ENCODE measurements at regions not wholly inside any gene's neighbourhood (a gene's known extent, or its start where the extent isn't known, plus 50 kb on each side); places are given as distances from the start of the nearest gene placed in this dataset.

- TF ChIP-seq CTCF (IDR thresholded peaks at IDR 0.05), result no peak
- no peak for TF ChIP-seq EZH2 (IDR thresholded peaks at IDR 0.05; ENCODE audit: borderline replicate concordance, insufficient read depth, low read depth, low read length, poor library complexity, severe bottlenecking)
- POLR2A ChIA-PET, result interaction anchor here (0.5 kb wide), 1 partner anchor 25 kb away, joined by 11 read pairs; no protein-coding TSS in a partner anchor
- Histone ChIP-seq H3K36me3 (replicated peaks in 1 of 2; ENCODE audit: control extremely low read depth in 1 of 2, control insufficient read depth in 1 of 2, extremely low read depth in 1 of 2, insufficient read depth in 2 of 2, low read length in 1 of 2) (no peaks in the 10 kb centered on the region), H3K4me2 (replicated peaks; ENCODE audit: low read depth, low read length, poor library complexity, severe bottlenecking) (no peak overlapping the region), H3K9me3 (ENCODE audit: control extremely low read depth in 1 of 3, control insufficient read depth in 2 of 3, insufficient read depth in 1 of 3, low read length in 2 of 3) (peaks cover 0 to 3% (median 1%) of the 10 kb centered on the region in 3 donors), H3K4me3 (ENCODE audit: control extremely low read depth in 1 of 5, extremely low read depth in 1 of 5, insufficient read depth in 1 of 5, low read depth in 2 of 5, low read length in 4 of 5) (no peak overlapping the region), H4K20me1 (ENCODE audit: control insufficient read depth, insufficient read depth, low read length, poor library complexity, severe bottlenecking) (no peaks in the 10 kb centered on the region), H3K4me1 (ENCODE audit: control insufficient read depth in 2 of 2, insufficient read depth in 2 of 2, low read length in 2 of 2) (no peaks in the 10 kb centered on the region), H3K27ac (ENCODE audit: low read length in 2 of 2) (no peak overlapping the region), H3K79me2 (ENCODE audit: control insufficient read depth, insufficient read depth, low read length) (no peaks in the 10 kb centered on the region), H3K27me3 (replicated peaks in 1 of 4; ENCODE audit: control extremely low read depth in 1 of 4, control insufficient read depth in 3 of 4, insufficient read depth in 4 of 4, low read length in 3 of 4) (no peaks in the 10 kb centered on the region), H2AFZ (ENCODE audit: insufficient read depth, low read depth, low read length, poor library complexity, severe bottlenecking) (no peak overlapping the region), H3K9ac (ENCODE audit: low read length) (no peak overlapping the region)
- no peak for DNase-seq
- H3K27me3 Mint-ChIP-seq, result no peaks in the 10 kb centered on the region
- no peak overlapping the region for H3K4me3 Mint-ChIP-seq
- WGBS (ENCODE audit: insufficient coverage), result 97% methylated on average over 4 of the region's 7 CpGs
- CTCF ChIA-PET, result no interaction called here
- ATAC-seq (ENCODE audit: low read depth), result no peak
- intact Hi-C loops (cut with micrococcal nuclease), result no loop called here
- H3K27ac Mint-ChIP-seq, result no peak overlapping the region
- no peaks in the 10 kb centered on the region for H3K4me1 Mint-ChIP-seq
- H3K9me3 Mint-ChIP-seq (ENCODE audit: insufficient read depth), result peaks cover 5% of the 10 kb centered on the region
These were observed 164.2 kb downstream of the FAM76B start for GRCh38 chr11:95625164-95625900.

GRCh38 chr11:95616256-95616804, 173.3 kb downstream of the FAM76B start:
- no peak overlapping the region for H3K27ac ChIP-seq (ENCODE audit: low read length in 2 of 2)
- H3K4me3 ChIP-seq (ENCODE audit: control extremely low read depth in 1 of 5, extremely low read depth in 1 of 5, insufficient read depth in 1 of 5, low read depth in 2 of 5, low read length in 4 of 5), result no peak overlapping the region
- peaks cover 5% of the 10 kb centered on the region for H3K9me3 Mint-ChIP-seq (ENCODE audit: insufficient read depth)
- H3K9ac ChIP-seq (ENCODE audit: low read length), result no peak overlapping the region
- WGBS (ENCODE audit: insufficient coverage), result no CpG with 5 or more reads among the region's 1 CpG
- H3K27me3 ChIP-seq (replicated peaks in 1 of 4; ENCODE audit: control extremely low read depth in 1 of 4, control insufficient read depth in 3 of 4, insufficient read depth in 4 of 4, low read length in 3 of 4), result no peaks in the 10 kb centered on the region
- TF ChIP-seq CTCF (IDR thresholded peaks at IDR 0.05), result no peak
- no peak for TF ChIP-seq EZH2 (IDR thresholded peaks at IDR 0.05; ENCODE audit: borderline replicate concordance, insufficient read depth, low read depth, low read length, poor library complexity, severe bottlenecking)
- no peaks in the 10 kb centered on the region for H3K36me3 ChIP-seq (replicated peaks in 1 of 2; ENCODE audit: control extremely low read depth in 1 of 2, control insufficient read depth in 1 of 2, extremely low read depth in 1 of 2, insufficient read depth in 2 of 2, low read length in 1 of 2)
- H3K4me2 ChIP-seq (replicated peaks; ENCODE audit: low read depth, low read length, poor library complexity, severe bottlenecking), result no peak overlapping the region
- no peaks in the 10 kb centered on the region for H3K4me1 Mint-ChIP-seq
- H3K27ac Mint-ChIP-seq, result no peak overlapping the region
- no peaks in the 10 kb centered on the region for H3K4me1 ChIP-seq (ENCODE audit: control insufficient read depth in 2 of 2, insufficient read depth in 2 of 2, low read length in 2 of 2)
- H4K20me1 ChIP-seq (ENCODE audit: control insufficient read depth, insufficient read depth, low read length, poor library complexity, severe bottlenecking), result no peaks in the 10 kb centered on the region
- no peak overlapping the region for H3K4me3 Mint-ChIP-seq
- ATAC-seq (ENCODE audit: low read depth) (no peak), DNase-seq (no peak)
- POLR2A ChIA-PET, result no interaction called here
- no peaks in the 10 kb centered on the region for H3K79me2 ChIP-seq (ENCODE audit: control insufficient read depth, insufficient read depth, low read length)
- CTCF ChIA-PET, result no interaction called here
- intact Hi-C loops (cut with micrococcal nuclease), result no loop called here
- peaks cover 0 to 8% (median 4%) of the 10 kb centered on the region in 3 donors for H3K9me3 ChIP-seq (ENCODE audit: control extremely low read depth in 1 of 3, control insufficient read depth in 2 of 3, insufficient read depth in 1 of 3, low read length in 2 of 3)
- H2AFZ ChIP-seq (ENCODE audit: insufficient read depth, low read depth, low read length, poor library complexity, severe bottlenecking), result no peak overlapping the region
- no peaks in the 10 kb centered on the region for H3K27me3 Mint-ChIP-seq

Data from B cell (primary cell).